Caco-2 (cell line): ENCODE measurements at regions not wholly inside any gene's neighbourhood (a gene's known extent, or its start where the extent isn't known, plus 50 kb on each side); places are given as distances from the start of the nearest gene placed in this dataset.

ENCODE experiments used
- BruUV-seq: library from RNA; stranded (reverse); fragments of 400-500 nt; replicated peaks from 2 replicates; lab custom pipeline; 2021; lab: Mats Ljungman, UMichigan
- CTCF ChIA-PET: fragments of 300-600 bp; sonication (Branson Sonifier 250); formaldehyde crosslinking; loops from one replicate; lab custom pipeline; 2022; ENCODE audit warnings: antibody characterized with exemption; lab: Charles Lee
- POLR2A ChIA-PET: fragments of 300-600 bp; sonication (Branson Sonifier 250); formaldehyde crosslinking; loops from one replicate; lab custom pipeline; 2022; ENCODE audit warnings: antibody characterized with exemption; lab: Charles Lee
- DNase-seq, 2 experiments: peaks; one replicate each; pipeline versions ENCODE4 v3.0.0 to v3.0.0-alpha.2; 2020 to 2022
- H3K27me3 ChIP-seq: replicated peaks from 2 replicates; pipeline ENCODE4 v1.6.0; 2011; ENCODE audit warnings: low read length; ENCODE audit not compliant: control insufficient read depth, insufficient read depth
- H3K36me3 ChIP-seq: 2 replicates; pipeline ENCODE4 v1.5.1; 2011; ENCODE audit warnings: low read length; ENCODE audit not compliant: control insufficient read depth, insufficient read depth
- H3K4me1 ChIP-seq: fragments of 250-450 bp; sonication (Bioruptor Pico); 2 replicates; pipeline ENCODE4 v1.5.1; 2020; ENCODE audit warnings: mild to moderate bottlenecking
- H3K4me3 ChIP-seq: 2 replicates; pipeline ENCODE4 v1.5.1; 2011; ENCODE audit warnings: low read depth, mild to moderate bottlenecking, control low read depth, low read length
- H3K9me3 ChIP-seq: fragments of 250-450 bp; sonication (Bioruptor Pico); 2 replicates; pipeline ENCODE4 v1.5.1; 2020; ENCODE audit warnings: mild to moderate bottlenecking, moderate library complexity
- H3K27ac Mint-ChIP-seq: one replicate; pipeline ENCODE4 v1.8.0; 2022; ENCODE audit warnings: mixed read lengths; ENCODE audit not compliant: unreplicated experiment
- H3K27me3 Mint-ChIP-seq: one replicate; pipeline ENCODE4 v1.8.0; 2022; ENCODE audit warnings: mixed read lengths; ENCODE audit not compliant: insufficient read depth, unreplicated experiment
- H3K36me3 Mint-ChIP-seq: one replicate; pipeline ENCODE4 v1.8.0; 2022; ENCODE audit warnings: mild to moderate bottlenecking, mixed read lengths; ENCODE audit not compliant: insufficient read depth, unreplicated experiment
- H3K4me1 Mint-ChIP-seq: one replicate; pipeline ENCODE4 v1.8.0; 2022; ENCODE audit warnings: low read depth, mixed read lengths; ENCODE audit not compliant: unreplicated experiment
- H3K4me3 Mint-ChIP-seq: one replicate; pipeline ENCODE4 v1.8.0; 2022; ENCODE audit warnings: mild to moderate bottlenecking, moderate library complexity, mixed read lengths; ENCODE audit not compliant: unreplicated experiment
- H3K9me3 Mint-ChIP-seq: one replicate; pipeline ENCODE4 v1.8.0; 2022; ENCODE audit warnings: mixed read lengths; ENCODE audit not compliant: unreplicated experiment
- intact Hi-C: fragments of 100-400 bp; cut with micrococcal nuclease; formaldehyde crosslinking; loops from one replicate; pipeline ENCODE4 v1.10.0; 2022; ENCODE audit not compliant: unreplicated experiment
- TF ChIP-seq, protein P1 (sequence below), 2 experiments: fragments of 200-600 bp in 1 of 2; IDR thresholded peaks; 1 replicate in 1 of 2; 2 replicates in 1 of 2; pipeline versions ENCODE4 v1.5.1 to v1.8.0; 2011 to 2022; ENCODE audit warnings: antibody characterized with exemption in 1 of 2, control low read depth in 1 of 2, inconsistent platforms in 1 of 2, low read depth in 1 of 2, low read length in 1 of 2, mild to moderate bottlenecking in 1 of 2, moderate library complexity in 1 of 2; ENCODE audit not compliant: insufficient read depth in 1 of 2, severe bottlenecking in 1 of 2, unreplicated experiment in 1 of 2

- intact Hi-C loops, result no loop called here
- Histone ChIP-seq H3K27me3 (no peaks in the 10 kb centered on the region), H3K36me3 (no peaks in the 10 kb centered on the region), H3K9me3 (no peaks in the 10 kb centered on the region), H3K4me3 (no peak overlapping the region), H3K4me1 (no peaks in the 10 kb centered on the region)
- ChIA-PET CTCF (no interaction called here), POLR2A (no interaction called here)
- no peaks in the 10 kb centered on the region for H3K36me3 Mint-ChIP-seq
- BruUV-seq, result no TSS peak
- no peak overlapping the region for H3K4me3 Mint-ChIP-seq
- peaks cover 21% of the 10 kb centered on the region for H3K9me3 Mint-ChIP-seq
- TF ChIP-seq, protein P1, sequence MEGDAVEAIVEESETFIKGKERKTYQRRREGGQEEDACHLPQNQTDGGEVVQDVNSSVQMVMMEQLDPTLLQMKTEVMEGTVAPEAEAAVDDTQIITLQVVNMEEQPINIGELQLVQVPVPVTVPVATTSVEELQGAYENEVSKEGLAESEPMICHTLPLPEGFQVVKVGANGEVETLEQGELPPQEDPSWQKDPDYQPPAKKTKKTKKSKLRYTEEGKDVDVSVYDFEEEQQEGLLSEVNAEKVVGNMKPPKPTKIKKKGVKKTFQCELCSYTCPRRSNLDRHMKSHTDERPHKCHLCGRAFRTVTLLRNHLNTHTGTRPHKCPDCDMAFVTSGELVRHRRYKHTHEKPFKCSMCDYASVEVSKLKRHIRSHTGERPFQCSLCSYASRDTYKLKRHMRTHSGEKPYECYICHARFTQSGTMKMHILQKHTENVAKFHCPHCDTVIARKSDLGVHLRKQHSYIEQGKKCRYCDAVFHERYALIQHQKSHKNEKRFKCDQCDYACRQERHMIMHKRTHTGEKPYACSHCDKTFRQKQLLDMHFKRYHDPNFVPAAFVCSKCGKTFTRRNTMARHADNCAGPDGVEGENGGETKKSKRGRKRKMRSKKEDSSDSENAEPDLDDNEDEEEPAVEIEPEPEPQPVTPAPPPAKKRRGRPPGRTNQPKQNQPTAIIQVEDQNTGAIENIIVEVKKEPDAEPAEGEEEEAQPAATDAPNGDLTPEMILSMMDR (IDR thresholded peaks at IDR 0.05; ENCODE audit: insufficient read depth in 1 of 2, low read depth in 1 of 2, low read length in 1 of 2, severe bottlenecking in 1 of 2, unreplicated experiment in 1 of 2), result no peak
- H3K27me3 Mint-ChIP-seq, result peaks cover 2% of the 10 kb centered on the region
- peak overlapping the region; percentile 44 for H3K27ac Mint-ChIP-seq
- no peak for DNase-seq
- peaks cover 7% of the 10 kb centered on the region for H3K4me1 Mint-ChIP-seq
Observed at GRCh38 chr19:28221736-28222135, 991.2 kb downstream of the UQCRFS1 start.

GRCh38 chr19:28218728-28219127 is 994.2 kb downstream of the UQCRFS1 start:
- H3K36me3 ChIP-seq, result no peaks in the 10 kb centered on the region
- no peak overlapping the region for H3K4me3 ChIP-seq
- Mint-ChIP-seq H3K36me3 (no peaks in the 10 kb centered on the region), H3K27me3 (peaks cover 2% of the 10 kb centered on the region), H3K4me1 (peaks cover 7% of the 10 kb centered on the region), H3K27ac (no peak overlapping the region), H3K9me3 (peaks cover 43% of the 10 kb centered on the region), H3K4me3 (no peak overlapping the region)
- intact Hi-C loops, result no loop called here
- no peak for DNase-seq
- no peaks in the 10 kb centered on the region for H3K4me1 ChIP-seq
- H3K9me3 ChIP-seq, result no peaks in the 10 kb centered on the region
- CTCF ChIA-PET, result no interaction called here
- no peaks in the 10 kb centered on the region for H3K27me3 ChIP-seq
- POLR2A ChIA-PET, result no interaction called here
- TF ChIP-seq, protein P1 (IDR thresholded peaks at IDR 0.05; ENCODE audit: insufficient read depth in 1 of 2, low read depth in 1 of 2, low read length in 1 of 2, severe bottlenecking in 1 of 2, unreplicated experiment in 1 of 2), result no peak
- BruUV-seq, result no TSS peak

DNA sequence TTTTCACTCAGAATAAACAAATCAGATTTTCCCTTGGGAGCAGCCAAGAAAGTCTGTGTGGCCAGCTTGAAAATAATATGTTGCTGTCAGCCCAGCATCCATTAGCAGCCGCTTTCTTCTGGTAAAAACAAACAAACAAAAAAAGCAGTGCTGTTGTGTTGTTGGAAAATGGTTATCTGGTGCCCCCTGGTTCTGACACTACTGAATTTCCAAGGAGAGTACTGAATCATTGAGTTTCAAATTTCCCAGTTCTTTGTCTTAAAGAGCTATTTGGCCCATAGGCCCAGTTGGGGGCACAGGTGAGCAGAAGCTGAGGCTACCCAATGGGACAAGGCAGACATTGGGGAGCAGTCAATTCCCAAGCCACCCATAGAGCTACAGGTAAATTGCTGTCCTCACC is 995.9 kb downstream of the UQCRFS1 start:
- TF ChIP-seq, protein P1 (IDR thresholded peaks at IDR 0.05; ENCODE audit: insufficient read depth in 1 of 2, low read depth in 1 of 2, low read length in 1 of 2, severe bottlenecking in 1 of 2, unreplicated experiment in 1 of 2), result no peak
- Mint-ChIP-seq H3K27ac (no peak overlapping the region), H3K9me3 (peaks cover 48% of the 10 kb centered on the region), H3K27me3 (peaks cover 5% of the 10 kb centered on the region), H3K4me1 (peaks cover 5% of the 10 kb centered on the region), H3K4me3 (no peak overlapping the region), H3K36me3 (no peaks in the 10 kb centered on the region)
- ChIA-PET POLR2A (no interaction called here), CTCF (no interaction called here)
- no peaks in the 10 kb centered on the region for H3K9me3 ChIP-seq
- no peaks in the 10 kb centered on the region for H3K36me3 ChIP-seq
- intact Hi-C loops, result no loop called here
- H3K27me3 ChIP-seq, result no peaks in the 10 kb centered on the region
- BruUV-seq, result no TSS peak
- no peaks in the 10 kb centered on the region for H3K4me1 ChIP-seq
- no peak overlapping the region for H3K4me3 ChIP-seq
- no peak for DNase-seq
